ENCODE measurements at regions not wholly inside any gene's neighbourhood (a gene's known extent, or its start where the extent isn't known, plus 50 kb on each side); places are given as distances from the start of the nearest gene placed in this dataset.

- H3K9me3 Mint-ChIP-seq (ENCODE audit: unreplicated experiment) = no peaks in the 10 kb centered on the region
- DNase-seq = no peak
- H3K4me3 Mint-ChIP-seq (ENCODE audit: unreplicated experiment) = no peak overlapping the region
- no peaks in the 10 kb centered on the region for H3K4me1 Mint-ChIP-seq (ENCODE audit: low read depth, unreplicated experiment)
- no peaks in the 10 kb centered on the region for H3K36me3 Mint-ChIP-seq (ENCODE audit: unreplicated experiment)
- no peak for TF ChIP-seq CTCF (IDR thresholded peaks at IDR 0.05; ENCODE audit: partially characterized antibody, unreplicated experiment)
- H3K27ac Mint-ChIP-seq (ENCODE audit: unreplicated experiment) = no peak overlapping the region
- H3K27me3 Mint-ChIP-seq (ENCODE audit: unreplicated experiment) = no peaks in the 10 kb centered on the region
Observed at GRCh38 chr18:44238911-44239310, 441.8 kb upstream of the SETBP1 start.

DNA sequence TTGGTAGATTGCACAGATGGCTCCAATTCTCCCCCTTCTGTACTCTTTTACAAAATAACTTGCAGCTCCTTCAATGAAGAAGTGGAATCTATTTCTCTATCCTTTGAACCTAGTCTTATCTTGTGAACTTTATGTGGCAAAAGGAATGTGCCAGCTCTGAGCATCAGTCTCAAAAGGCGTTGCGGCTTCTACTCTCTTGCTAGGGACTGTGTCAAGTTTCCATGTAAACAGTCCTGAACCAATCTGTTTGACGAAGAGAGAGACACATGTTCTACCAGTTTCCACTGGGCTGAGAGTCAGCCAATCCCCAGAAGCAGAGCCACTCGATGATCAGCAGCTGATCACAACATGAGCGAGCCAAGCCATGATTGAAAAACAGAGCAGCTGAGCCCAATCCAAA, 439.7 kb upstream of the SETBP1 start:
- Mint-ChIP-seq H3K36me3 (ENCODE audit: unreplicated experiment) (no peaks in the 10 kb centered on the region), H3K4me3 (ENCODE audit: unreplicated experiment) (no peak overlapping the region), H3K4me1 (ENCODE audit: low read depth, unreplicated experiment) (no peaks in the 10 kb centered on the region), H3K27me3 (ENCODE audit: unreplicated experiment) (no peaks in the 10 kb centered on the region), H3K9me3 (ENCODE audit: unreplicated experiment) (no peaks in the 10 kb centered on the region), H3K27ac (ENCODE audit: unreplicated experiment) (no peak overlapping the region)
- DNase-seq = no peak
- no peak for TF ChIP-seq CTCF (IDR thresholded peaks at IDR 0.05; ENCODE audit: partially characterized antibody, unreplicated experiment)

- H3K9me3 Mint-ChIP-seq (ENCODE audit: unreplicated experiment) = no peaks in the 10 kb centered on the region
- no peak overlapping the region for H3K4me3 Mint-ChIP-seq (ENCODE audit: unreplicated experiment)
- TF ChIP-seq CTCF (IDR thresholded peaks at IDR 0.05; ENCODE audit: partially characterized antibody, unreplicated experiment) = no peak
- H3K4me1 Mint-ChIP-seq (ENCODE audit: low read depth, unreplicated experiment) = no peaks in the 10 kb centered on the region
- H3K27ac Mint-ChIP-seq (ENCODE audit: unreplicated experiment) = no peak overlapping the region
- no peaks in the 10 kb centered on the region for H3K36me3 Mint-ChIP-seq (ENCODE audit: unreplicated experiment)
- H3K27me3 Mint-ChIP-seq (ENCODE audit: unreplicated experiment) = no peaks in the 10 kb centered on the region
- DNase-seq = no peak
Observed at GRCh38 chr18:44245019-44245418, 435.7 kb upstream of the SETBP1 start.

DNA sequence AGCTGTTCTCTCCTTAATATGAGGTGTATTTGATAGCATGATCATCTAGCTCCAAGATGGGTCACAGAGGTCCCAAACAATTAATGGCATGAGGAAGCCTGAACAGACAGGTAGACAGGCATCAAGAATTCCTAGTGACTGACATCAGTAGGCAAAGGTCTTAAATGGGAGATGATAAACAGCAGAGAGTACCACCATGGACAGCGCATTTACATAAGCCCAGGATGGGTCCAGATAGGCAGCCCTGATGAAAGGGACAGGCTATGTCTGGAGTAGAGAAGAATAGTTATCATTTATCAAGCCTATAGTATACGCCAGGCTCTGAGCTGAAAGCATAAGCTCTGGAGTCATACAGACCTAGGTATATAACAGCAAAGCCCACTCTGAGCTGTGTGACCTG, 434.7 kb upstream of the SETBP1 start:
- TF ChIP-seq CTCF (IDR thresholded peaks at IDR 0.05; ENCODE audit: partially characterized antibody, unreplicated experiment) = no peak
- no peak overlapping the region for H3K4me3 Mint-ChIP-seq (ENCODE audit: unreplicated experiment)
- H3K4me1 Mint-ChIP-seq (ENCODE audit: low read depth, unreplicated experiment) = no peaks in the 10 kb centered on the region
- no peaks in the 10 kb centered on the region for H3K36me3 Mint-ChIP-seq (ENCODE audit: unreplicated experiment)
- no peaks in the 10 kb centered on the region for H3K9me3 Mint-ChIP-seq (ENCODE audit: unreplicated experiment)
- H3K27me3 Mint-ChIP-seq (ENCODE audit: unreplicated experiment) = no peaks in the 10 kb centered on the region
- no peak overlapping the region for H3K27ac Mint-ChIP-seq (ENCODE audit: unreplicated experiment)
- DNase-seq = no peak

- H3K9me3 Mint-ChIP-seq (ENCODE audit: unreplicated experiment) = no peaks in the 10 kb centered on the region
- peaks cover 5% of the 10 kb centered on the region for H3K36me3 Mint-ChIP-seq (ENCODE audit: unreplicated experiment)
- H3K4me3 Mint-ChIP-seq (ENCODE audit: unreplicated experiment) = no peak overlapping the region
- peaks cover 3% of the 10 kb centered on the region for H3K4me1 Mint-ChIP-seq (ENCODE audit: low read depth, unreplicated experiment)
- no peak overlapping the region for H3K27ac Mint-ChIP-seq (ENCODE audit: unreplicated experiment)
- no peak for DNase-seq
- H3K27me3 Mint-ChIP-seq (ENCODE audit: unreplicated experiment) = no peaks in the 10 kb centered on the region
- no peak for TF ChIP-seq CTCF (IDR thresholded peaks at IDR 0.05; ENCODE audit: partially characterized antibody, unreplicated experiment)
Observed at GRCh38 chr18:44258086-44258485, 422.6 kb upstream of the SETBP1 start.

Data from glutamatergic neuron (in vitro differentiated cells).